GM18858 (cell line): ENCODE measurements at regions not wholly inside any gene's neighbourhood (a gene's known extent, or its start where the extent isn't known, plus 50 kb on each side); places are given as distances from the start of the nearest gene placed in this dataset.

Source experiments
- ATAC-seq: cut with Tn5 transposase; IDR thresholded peaks from one replicate; pipeline ENCODE4 v1.9.1; 2021; ENCODE audit not compliant: unreplicated experiment

GRCh38 chr11:123305601-123306375 lies 110.7 kb upstream of the CLMP start:
- no peak for ATAC-seq

DNA sequence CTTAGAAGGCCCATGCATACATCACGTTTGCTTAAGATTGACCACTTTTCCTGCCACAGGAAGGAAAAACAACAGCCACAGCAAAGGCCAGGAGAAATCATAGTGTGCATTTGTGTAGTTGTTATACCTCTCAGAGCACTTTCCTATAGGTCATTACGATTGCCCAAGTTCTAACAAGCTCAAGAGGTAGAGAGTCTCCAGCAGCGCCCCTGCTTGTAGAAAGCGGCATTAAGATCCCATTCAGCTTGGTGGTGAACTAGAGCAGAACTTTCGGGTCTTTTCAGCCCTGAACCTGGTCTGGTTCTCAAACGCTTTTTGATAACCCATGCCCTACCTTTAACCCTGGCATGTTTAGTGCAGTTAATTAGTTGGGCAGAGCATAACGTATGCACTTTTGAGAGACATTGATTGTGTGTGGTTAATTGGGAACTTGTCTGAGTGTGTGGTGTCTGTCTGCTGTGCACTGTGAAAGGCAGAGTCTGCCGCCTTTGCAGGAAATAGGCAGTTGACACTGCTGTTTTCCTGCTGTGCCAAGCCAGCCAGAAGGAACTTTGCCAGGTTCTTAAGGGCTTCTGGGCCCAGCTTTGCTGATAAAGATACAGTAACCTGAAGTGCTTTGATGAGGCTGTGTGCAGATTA lies 109.9 kb upstream of the CLMP start:
- ATAC-seq, result no peak

DNA sequence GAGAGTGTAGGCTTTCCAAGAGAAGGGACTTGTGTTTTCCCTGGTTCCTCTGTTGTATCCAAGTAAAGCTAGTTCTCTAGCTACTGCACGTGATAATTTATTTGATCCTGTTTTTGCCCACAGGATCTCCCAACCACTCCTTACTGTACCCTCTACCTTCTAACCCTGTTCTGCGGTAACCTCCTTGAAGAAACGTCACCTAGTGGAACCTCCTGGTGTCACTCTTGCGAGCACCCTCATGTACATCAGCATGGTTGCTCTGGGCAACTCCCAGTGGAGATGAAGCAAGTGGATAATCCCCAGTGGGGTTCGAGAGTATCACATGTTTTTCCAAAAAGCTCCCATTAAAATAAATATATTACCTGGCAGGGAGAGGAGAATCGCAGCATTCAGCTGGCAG lies 108.9 kb upstream of the CLMP start:
- ATAC-seq, result no peak

- ATAC-seq, result peak; percentile 40
These were observed 107.7 kb upstream of the CLMP start for GRCh38 chr11:123302751-123303195.

DNA sequence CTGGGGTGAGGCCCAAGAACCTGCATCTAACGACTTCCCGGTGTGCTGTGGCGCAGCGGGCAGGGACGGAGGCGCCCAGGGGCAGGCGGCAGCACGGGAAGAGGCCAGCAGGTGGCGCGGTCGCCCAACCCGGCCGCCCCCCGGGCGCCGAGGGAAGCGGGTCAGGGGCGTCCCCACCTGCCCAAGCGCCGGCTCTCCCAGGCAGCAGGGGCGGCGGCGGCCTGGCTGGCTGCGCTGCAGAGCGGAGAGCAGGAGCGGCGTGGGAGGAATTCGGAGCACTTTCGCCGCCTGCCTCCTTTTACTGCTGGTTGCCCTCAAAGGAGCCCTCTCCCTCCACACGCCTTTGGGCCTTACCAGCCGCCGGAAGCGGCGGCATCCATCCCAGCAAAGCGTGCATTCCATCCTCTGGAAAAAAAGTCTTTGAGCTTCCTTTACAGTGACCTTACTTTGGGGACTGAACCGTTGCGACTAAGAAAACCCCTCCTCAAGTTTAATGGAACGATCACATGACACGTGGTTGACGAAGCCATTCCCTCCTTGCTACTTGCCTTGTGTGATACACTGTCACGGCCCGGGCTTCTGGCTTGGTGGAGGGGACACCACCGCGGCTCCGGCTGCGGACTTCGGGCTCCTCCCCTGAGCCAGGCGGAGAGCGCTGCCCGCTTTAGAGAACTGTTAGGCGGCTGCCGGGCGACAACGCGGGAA lies 106.8 kb upstream of the CLMP start:
- ATAC-seq, result peak; percentile 57

GRCh38 chr11:123301013-123301591 lies 106.1 kb upstream of the CLMP start:
- ATAC-seq, result no peak

GRCh38 chr11:123299721-123300120 lies 104.7 kb upstream of the CLMP start:
- no peak for ATAC-seq

DNA sequence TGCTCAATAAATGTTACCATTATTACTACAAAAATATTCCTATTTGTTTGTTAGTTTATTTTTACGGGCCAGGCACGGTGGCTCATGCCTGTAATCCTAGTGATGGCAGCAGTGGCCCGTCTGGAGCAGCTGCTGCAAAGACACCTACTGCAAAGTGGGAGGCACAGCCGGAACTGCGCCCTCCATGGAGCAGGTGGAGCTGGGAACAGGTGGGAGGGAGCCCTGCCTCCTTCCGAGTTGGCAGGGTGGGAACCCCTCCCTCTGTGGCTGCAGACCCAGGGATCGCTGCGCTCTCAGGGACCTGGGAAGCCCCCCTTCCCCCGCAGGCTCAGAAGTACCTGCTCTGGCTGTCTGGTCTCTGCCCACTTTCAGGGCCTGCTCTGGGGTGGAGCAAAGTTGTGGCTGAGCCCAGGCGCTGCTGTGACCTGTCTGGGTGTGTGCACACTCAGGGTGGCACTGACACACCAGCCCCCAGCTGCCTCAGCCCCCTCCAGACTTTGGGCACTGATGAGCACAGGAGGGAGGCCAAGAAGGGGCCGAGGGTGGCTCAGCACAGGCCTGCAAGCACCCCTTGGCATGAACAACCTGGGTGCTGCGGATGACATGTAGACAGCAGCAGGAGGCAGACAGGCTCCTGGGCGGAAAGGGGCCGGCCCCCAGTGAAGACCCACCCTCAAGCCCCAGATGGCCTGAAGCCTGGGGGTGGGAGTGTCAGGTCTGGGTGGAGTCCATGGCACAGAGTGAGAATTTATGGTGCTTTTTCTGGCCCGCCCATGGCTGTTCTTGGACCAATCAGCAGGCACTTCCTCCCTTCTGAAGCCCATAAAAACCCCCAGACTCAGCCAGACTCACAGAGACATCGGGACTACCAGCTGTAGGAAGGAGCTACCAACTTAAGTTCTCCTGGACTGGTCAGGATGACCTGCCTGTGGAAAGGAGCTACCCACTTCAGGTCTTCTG lies 103.7 kb upstream of the CLMP start:
- ATAC-seq, result no peak

DNA sequence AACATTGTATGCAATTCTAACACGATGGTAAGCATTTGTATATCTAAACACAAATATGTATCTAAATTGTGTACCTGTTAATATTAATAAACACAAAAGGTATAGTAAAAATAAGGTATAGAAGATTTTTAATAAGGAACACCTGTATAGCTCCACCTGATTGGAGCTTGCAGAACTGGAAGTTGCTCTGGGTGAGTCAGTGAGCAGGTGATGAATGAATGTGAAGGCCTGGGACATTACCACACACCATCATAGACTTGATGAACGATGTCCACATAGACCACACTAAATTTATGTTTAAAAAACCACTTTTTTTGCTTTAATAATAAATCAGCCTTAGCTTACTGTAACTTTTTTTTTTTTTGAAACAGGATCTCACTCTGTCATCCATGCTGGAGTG lies 97.6 kb upstream of the CLMP start:
- no peak for ATAC-seq

DNA sequence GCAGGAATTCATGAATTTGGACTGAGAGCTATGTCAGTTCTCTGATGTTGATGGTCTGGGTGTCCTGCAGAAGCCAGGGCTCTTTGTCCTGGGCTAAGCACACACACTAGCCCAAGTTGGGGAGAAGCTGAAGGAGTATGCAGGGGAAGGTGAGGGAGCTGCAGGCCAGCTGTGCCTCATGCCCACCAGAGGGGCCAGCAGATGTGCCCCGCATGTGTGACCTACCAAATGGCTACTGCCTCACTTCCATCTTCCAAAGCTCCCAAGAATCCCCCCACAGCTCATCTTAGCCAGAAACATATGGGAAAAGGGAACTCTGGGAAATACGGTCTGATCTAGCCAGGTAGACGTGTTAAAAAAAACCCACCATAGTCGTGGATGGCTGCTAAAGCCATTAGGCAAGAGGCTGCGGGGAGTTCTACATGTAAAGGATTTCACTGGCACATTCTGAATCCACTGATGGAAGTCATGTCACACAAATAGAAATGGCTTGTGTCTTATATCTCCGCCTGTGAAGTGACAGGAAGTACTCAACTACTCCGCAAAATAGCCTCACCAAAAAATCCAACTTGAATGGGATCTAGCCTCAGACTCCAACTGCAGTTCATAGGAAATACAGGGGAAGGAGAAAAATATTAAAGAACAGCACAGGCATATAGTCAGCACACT lies 96.3 kb upstream of the CLMP start:
- ATAC-seq, result no peak

DNA sequence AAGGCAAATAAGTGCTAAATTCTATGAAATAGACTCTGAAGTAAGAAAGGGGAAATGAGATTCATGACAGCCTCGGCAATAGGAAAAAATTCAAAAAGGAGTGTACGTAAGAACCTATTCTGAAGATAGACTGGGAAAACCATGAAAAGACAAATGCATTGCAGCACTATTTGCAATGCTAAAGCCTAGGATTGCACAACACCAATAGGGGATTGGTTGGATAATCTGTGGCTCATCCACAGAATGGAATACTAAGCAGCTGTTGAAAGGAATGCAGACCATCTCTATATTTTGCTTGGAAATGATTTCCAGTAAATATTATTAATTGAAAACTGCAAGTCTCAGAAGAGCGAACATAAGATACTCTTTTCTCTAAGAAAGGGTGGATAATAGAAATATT lies 91.7 kb upstream of the CLMP start:
- ATAC-seq, result no peak

- no peak for ATAC-seq
These were observed 91.2 kb upstream of the CLMP start for GRCh38 chr11:123286255-123286654.

- no peak for ATAC-seq
These were observed 89.4 kb upstream of the CLMP start for GRCh38 chr11:123284454-123284853.

- ATAC-seq, result no peak
These were observed 87.5 kb upstream of the CLMP start for GRCh38 chr11:123282597-123282996.

DNA sequence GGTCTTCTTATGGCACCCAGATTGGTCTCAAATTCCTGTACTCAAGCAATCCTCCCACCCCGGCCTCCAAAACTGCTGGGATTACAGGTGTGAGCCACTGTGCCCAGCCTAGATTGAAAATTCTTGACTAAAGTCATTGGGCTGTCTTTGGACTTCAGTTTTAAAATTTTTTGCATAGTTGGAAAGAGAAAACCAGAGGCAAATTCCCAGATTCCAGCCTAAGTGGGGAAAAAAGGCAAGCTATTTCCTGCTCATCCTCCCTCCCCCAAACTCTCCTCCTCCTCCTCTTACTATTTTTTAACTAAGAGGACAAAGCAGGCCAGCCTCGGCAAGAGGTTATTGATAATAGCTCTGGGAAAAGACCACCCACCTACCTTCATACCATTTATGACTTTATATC lies 78.6 kb upstream of the CLMP start:
- no peak for ATAC-seq

DNA sequence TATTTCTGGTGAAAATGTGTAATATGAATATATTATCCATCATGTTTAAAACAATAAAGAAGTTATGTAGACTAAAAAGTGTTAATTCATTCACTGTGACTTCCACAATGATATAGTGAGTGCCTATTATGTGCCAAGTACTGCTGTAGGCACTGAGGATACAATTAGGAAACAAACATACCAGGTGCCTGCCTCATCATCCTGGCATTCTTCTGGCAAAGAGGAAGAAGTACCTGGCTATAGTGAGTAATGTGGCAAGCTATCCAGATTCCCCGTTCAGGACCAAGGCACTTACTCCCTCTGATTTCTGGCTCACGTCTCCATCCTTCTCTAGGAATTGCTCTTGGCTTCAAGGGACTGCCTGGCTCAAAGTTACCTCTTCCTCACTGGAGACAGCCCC lies 77.5 kb upstream of the CLMP start:
- no peak for ATAC-seq

- ATAC-seq, result no peak
These were observed 73.1 kb upstream of the CLMP start for GRCh38 chr11:123268156-123268555.

DNA sequence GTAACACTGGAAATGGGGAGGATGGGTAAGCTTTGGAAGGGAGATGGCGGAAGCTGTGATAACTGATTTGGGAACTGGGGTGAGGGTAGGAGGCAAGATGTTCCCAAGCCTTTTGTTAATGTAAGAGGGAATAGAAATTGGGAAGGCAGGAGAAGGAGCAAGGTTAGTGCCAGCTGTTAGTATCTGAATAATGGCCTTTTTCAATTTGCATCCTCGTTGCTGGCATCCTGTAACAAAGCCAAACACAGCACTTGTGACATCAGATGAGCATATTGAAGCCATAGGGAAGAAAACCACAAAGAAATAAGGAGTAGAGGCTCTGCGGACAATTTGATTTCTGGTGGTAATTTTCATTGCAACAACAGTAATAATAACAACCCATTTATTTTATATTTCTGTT lies 70.9 kb upstream of the CLMP start:
- no peak for ATAC-seq

DNA sequence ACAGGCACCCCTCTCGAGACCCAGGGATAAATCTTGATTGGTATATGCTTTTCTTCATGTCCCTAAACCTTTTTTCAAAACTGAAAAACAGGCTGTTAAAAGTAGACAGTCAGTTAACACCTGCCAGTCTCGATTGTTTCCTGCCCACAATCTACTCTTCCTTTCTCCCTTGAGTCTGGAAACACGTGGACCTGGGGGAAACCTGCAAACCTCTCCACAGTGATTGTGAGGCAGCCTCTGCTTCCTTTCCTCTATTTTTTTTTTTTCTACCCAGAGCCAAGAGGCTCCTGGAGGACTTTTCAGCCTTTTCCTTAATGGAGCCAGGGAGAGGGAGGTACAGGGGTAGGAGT lies 69.4 kb upstream of the CLMP start:
- ATAC-seq, result no peak
